ENCODE measurements at regions not wholly inside any gene's neighbourhood (a gene's known extent, or its start where the extent isn't known, plus 50 kb on each side); places are given as distances from the start of the nearest gene placed in this dataset.

- DNase-seq, result no peak
Observed at GRCh38 chr2:106631281-106631680, 144.1 kb downstream of the CD8B2 start.

- DNase-seq, result no peak
Observed at GRCh38 chr2:106638043-106638442, 150.9 kb downstream of the CD8B2 start.

- no peak for DNase-seq
Observed at GRCh38 chr2:106638580-106638979, 151.4 kb downstream of the CD8B2 start.

GRCh38 chr2:106642679-106643078 lies 155.5 kb downstream of the CD8B2 start:
- no peak for DNase-seq

GRCh38 chr2:106644623-106645022 lies 157.5 kb downstream of the CD8B2 start:
- no peak for DNase-seq

- no peak for DNase-seq
Observed at GRCh38 chr2:106646605-106647004, 159.4 kb downstream of the CD8B2 start.

- DNase-seq, result no peak
Observed at GRCh38 chr2:106649306-106649705, 162.1 kb downstream of the CD8B2 start.

GRCh38 chr2:106653465-106653864 lies 166.3 kb downstream of the CD8B2 start:
- no peak for DNase-seq

- DNase-seq, result no peak
Observed at GRCh38 chr2:106658616-106659015, 171.5 kb downstream of the CD8B2 start.

- no peak for DNase-seq
Observed at GRCh38 chr2:106664669-106665068, 177.5 kb downstream of the CD8B2 start.

GRCh38 chr2:106667478-106668070 lies 180.4 kb downstream of the CD8B2 start:
- no peak for DNase-seq

GRCh38 chr2:106685180-106685897 lies 198.2 kb downstream of the CD8B2 start:
- no peak for DNase-seq

- DNase-seq, result no peak
Observed at GRCh38 chr2:106686814-106687213, 199.2 kb downstream of the ST6GAL2 start.

- DNase-seq, result no peak
Observed at GRCh38 chr2:106694964-106695470, 190.9 kb downstream of the ST6GAL2 start.

- DNase-seq, result no peak
Observed at GRCh38 chr2:106695919-106696318, 190.0 kb downstream of the ST6GAL2 start.

GRCh38 chr2:106700616-106701015 lies 185.4 kb downstream of the ST6GAL2 start:
- no peak for DNase-seq

GRCh38 chr2:106701203-106702022 lies 184.6 kb downstream of the ST6GAL2 start:
- no peak for DNase-seq

GRCh38 chr2:106703161-106703560 lies 182.8 kb downstream of the ST6GAL2 start:
- DNase-seq, result no peak

GRCh38 chr2:106704798-106705197 lies 181.2 kb downstream of the ST6GAL2 start:
- no peak for DNase-seq

- DNase-seq, result no peak
Observed at GRCh38 chr2:106705877-106706276, 180.1 kb downstream of the ST6GAL2 start.

GRCh38 chr2:106706283-106706682 lies 179.7 kb downstream of the ST6GAL2 start:
- DNase-seq, result no peak

GRCh38 chr2:106708209-106708608 lies 177.8 kb downstream of the ST6GAL2 start:
- no peak for DNase-seq

- DNase-seq, result no peak
Observed at GRCh38 chr2:106709229-106709628, 176.7 kb downstream of the ST6GAL2 start.

GRCh38 chr2:106719222-106719621 lies 166.7 kb downstream of the ST6GAL2 start:
- DNase-seq, result no peak

Measured in activated effector memory CD4-positive, alpha-beta T cell treated with anti-CD3 and anti-CD28 coated beads, Interleukin-2, amount 50 U/mL, for 16 hours (primary cell).